GM18499 (cell line): ENCODE measurements at regions not wholly inside any gene's neighbourhood (a gene's known extent, or its start where the extent isn't known, plus 50 kb on each side); places are given as distances from the start of the nearest gene placed in this dataset.
A peak's percentile ranks its signal among the peaks of the same experiment; 100 is the strongest.
"Not testable (repeated sequence)": the region's sequence is repeated elsewhere in the genome, so short reads cannot be mapped to it uniquely, and the experiment has no call there.

Source experiments
- ATAC-seq: cut with Tn5 transposase; IDR thresholded peaks from one replicate; pipeline ENCODE4 v1.9.1; 2021; ENCODE audit warnings: moderate number of reproducible peaks; ENCODE audit not compliant: insufficient read depth, unreplicated experiment

- ATAC-seq, result no peak
Observed at GRCh38 chr7:119026391-119026790, 801.9 kb downstream of the ANKRD7 start.

GRCh38 chr7:119028736-119029135 is 804.2 kb downstream of the ANKRD7 start:
- ATAC-seq, result no peak

- ATAC-seq, result not testable (repeated sequence)
Observed at GRCh38 chr7:119032136-119032535, 807.6 kb downstream of the ANKRD7 start.

GRCh38 chr7:119033641-119034040 is 809.1 kb downstream of the ANKRD7 start:
- no peak for ATAC-seq

GRCh38 chr7:119037941-119038340 is 813.4 kb downstream of the ANKRD7 start:
- ATAC-seq, result no peak

GRCh38 chr7:119046068-119046467 is 821.6 kb downstream of the ANKRD7 start:
- no peak for ATAC-seq

GRCh38 chr7:119065966-119066365 is 841.5 kb downstream of the ANKRD7 start:
- ATAC-seq, result no peak

- no peak for ATAC-seq
Observed at GRCh38 chr7:119086026-119086425, 861.5 kb downstream of the ANKRD7 start.

GRCh38 chr7:119090851-119091250 is 866.3 kb downstream of the ANKRD7 start:
- ATAC-seq, result no peak

GRCh38 chr7:119096683-119097082 is 872.2 kb downstream of the ANKRD7 start:
- ATAC-seq, result no peak

GRCh38 chr7:119100611-119101258 is 876.2 kb downstream of the ANKRD7 start:
- not testable (repeated sequence) for ATAC-seq

- no peak for ATAC-seq
Observed at GRCh38 chr7:119102291-119102690, 877.8 kb downstream of the ANKRD7 start.

- no peak for ATAC-seq
Observed at GRCh38 chr7:119105381-119105780, 880.9 kb downstream of the ANKRD7 start.

- ATAC-seq, result no peak
Observed at GRCh38 chr7:119123326-119123725, 898.8 kb downstream of the ANKRD7 start.

GRCh38 chr7:119127706-119128105 is 903.2 kb downstream of the ANKRD7 start:
- ATAC-seq, result no peak

GRCh38 chr7:119132436-119132835 is 907.9 kb downstream of the ANKRD7 start:
- no peak for ATAC-seq

- no peak for ATAC-seq
Observed at GRCh38 chr7:119167431-119167830, 942.9 kb downstream of the ANKRD7 start.

- no peak for ATAC-seq
Observed at GRCh38 chr7:119172043-119172442, 947.5 kb downstream of the ANKRD7 start.

- peak; percentile 63 for ATAC-seq
Observed at GRCh38 chr7:119175911-119176627, 951.6 kb downstream of the ANKRD7 start.

- ATAC-seq, result no peak
Observed at GRCh38 chr7:119177863-119178262, 953.4 kb downstream of the ANKRD7 start.

- ATAC-seq, result no peak
Observed at GRCh38 chr7:119184124-119184788, 959.8 kb downstream of the ANKRD7 start.
